Choroid plexus epithelial cell (primary cell): ENCODE measurements at regions not wholly inside any gene's neighbourhood (a gene's known extent, or its start where the extent isn't known, plus 50 kb on each side); places are given as distances from the start of the nearest gene placed in this dataset.

Experiments
- DNase-seq: peaks from one replicate; pipeline ENCODE4 v3.0.0-alpha.2; 2010; ENCODE audit warnings: low read depth
- H3K4me3 ChIP-seq: 2 replicates; pipeline ENCODE4 v1.5.1; 2011; ENCODE audit warnings: low read depth, mild to moderate bottlenecking, control low read depth, low read length, moderate library complexity
- TF ChIP-seq, protein P1 (sequence below): conservative IDR thresholded peaks from 2 replicates; pipeline ENCODE4 v1.5.1; 2011; ENCODE audit warnings: low read depth, mild to moderate bottlenecking, control low read depth, inconsistent platforms, low read length, moderate library complexity

DNA sequence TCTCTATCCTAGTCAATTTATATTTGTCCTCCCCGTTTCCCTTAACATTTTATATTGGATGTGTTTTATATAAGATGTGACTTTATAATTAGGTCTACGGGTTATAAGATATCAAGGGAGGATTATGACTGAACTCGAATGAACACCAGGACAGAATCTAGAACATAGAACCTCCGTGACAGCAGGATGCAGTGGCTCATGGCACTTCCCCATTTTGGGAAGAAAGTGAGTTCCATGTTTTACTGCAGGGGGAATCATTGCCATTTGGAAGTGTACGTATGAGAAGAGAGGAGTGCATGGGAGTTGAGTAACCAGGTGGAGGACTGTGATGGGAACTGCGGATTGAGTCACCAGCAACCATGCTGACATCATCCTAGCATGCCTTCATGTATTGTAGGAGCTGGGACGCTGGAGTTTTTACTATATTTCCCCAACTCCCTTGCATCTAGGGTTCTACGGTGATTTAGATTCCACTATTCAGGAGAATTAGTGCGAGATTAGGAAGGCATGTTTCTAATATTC, 56.1 kb upstream of the FOXC1 start:
- TF ChIP-seq, protein P1, sequence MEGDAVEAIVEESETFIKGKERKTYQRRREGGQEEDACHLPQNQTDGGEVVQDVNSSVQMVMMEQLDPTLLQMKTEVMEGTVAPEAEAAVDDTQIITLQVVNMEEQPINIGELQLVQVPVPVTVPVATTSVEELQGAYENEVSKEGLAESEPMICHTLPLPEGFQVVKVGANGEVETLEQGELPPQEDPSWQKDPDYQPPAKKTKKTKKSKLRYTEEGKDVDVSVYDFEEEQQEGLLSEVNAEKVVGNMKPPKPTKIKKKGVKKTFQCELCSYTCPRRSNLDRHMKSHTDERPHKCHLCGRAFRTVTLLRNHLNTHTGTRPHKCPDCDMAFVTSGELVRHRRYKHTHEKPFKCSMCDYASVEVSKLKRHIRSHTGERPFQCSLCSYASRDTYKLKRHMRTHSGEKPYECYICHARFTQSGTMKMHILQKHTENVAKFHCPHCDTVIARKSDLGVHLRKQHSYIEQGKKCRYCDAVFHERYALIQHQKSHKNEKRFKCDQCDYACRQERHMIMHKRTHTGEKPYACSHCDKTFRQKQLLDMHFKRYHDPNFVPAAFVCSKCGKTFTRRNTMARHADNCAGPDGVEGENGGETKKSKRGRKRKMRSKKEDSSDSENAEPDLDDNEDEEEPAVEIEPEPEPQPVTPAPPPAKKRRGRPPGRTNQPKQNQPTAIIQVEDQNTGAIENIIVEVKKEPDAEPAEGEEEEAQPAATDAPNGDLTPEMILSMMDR = no peak
- no peak overlapping the region for H3K4me3 ChIP-seq
- DNase-seq = no peak

DNA sequence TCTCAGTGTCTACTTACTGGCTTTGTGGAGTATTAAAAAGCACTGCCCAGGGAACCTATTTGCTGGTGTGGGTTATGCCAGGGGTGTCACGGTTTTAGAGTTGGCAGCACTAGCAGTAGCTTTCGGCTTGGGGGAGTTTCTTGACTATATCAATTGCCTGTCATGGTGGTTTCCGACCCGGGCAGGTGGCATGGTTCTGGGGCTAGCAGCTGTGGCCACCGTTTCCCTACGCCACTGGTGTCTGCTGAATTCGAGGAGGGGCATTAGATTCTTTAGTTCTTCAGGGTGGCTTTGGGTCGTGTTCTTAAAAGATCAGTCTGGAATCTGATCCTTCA, 55.6 kb upstream of the FOXC1 start:
- no peak for DNase-seq
- TF ChIP-seq, protein P1 = no peak
- H3K4me3 ChIP-seq = peak overlapping the region; percentile 74

DNA sequence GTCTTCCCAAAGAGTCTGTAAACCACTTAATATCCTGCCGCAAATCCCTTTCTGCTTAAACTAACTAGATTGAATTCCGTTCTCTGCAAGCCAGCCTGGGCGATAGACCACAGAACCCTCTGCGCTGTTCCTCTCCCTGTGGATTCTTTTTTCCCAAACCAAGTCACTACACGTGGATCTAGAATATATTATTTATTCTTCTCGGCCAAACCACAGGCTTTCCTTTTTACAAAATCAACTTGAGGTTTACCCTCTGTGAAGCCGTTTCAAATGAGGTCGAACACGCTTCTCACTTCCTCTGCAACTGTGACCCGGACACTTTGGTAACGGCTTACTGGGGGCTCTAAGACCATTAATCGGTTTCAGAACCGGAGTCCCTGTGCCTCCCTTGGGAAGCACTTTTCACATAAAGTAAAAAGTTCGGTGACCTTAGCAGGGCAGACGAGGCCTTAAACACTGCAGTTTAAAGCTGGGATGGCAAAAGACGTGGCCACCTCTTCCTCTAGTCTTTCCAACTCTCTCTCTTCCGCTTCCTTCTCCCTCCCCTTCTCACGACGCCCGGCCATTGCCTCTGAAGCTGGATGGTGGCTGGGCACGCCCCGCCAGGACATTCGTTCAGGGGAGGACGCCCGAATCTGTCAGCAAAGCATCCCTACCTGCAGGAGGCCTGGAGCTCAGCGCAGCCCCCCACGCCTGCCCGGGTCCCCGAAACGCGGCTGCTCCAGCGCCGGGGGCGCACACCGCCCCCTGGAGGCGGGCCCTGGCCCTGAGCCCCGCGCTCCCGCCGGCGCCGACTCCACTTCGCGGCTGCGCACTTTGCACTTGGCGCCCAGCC, 55.0 kb upstream of the FOXC1 start:
- TF ChIP-seq, protein P1 = peak; percentile 47
- peak overlapping the region; percentile 74 for H3K4me3 ChIP-seq
- DNase-seq = peak; percentile 58

DNA sequence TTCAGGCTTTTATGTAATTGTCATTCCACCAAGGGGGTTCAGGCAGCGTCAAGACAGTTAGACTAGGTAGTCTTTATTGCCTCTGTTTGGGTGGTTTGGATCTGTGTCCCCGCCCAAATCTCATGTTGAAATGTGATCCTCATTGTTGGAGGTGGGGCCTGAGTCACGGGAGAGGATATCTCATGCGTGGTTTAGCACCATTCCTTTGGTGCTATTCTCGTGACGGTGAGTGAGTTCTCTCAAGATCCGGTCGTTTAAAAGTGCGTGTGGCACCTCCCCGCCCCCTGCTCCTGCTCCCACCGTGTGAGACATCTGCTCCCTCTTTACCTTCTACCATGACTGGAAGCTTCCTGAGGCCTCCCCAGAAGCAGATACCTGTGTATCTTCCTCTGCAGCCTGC, 51.3 kb upstream of the FOXC1 start:
- peak; percentile 55 for DNase-seq
- H3K4me3 ChIP-seq = no peak overlapping the region
- TF ChIP-seq, protein P1 = no peak
